ENCODE measurements at regions not wholly inside any gene's neighbourhood (a gene's known extent, or its start where the extent isn't known, plus 50 kb on each side); places are given as distances from the start of the nearest gene placed in this dataset.

DNA sequence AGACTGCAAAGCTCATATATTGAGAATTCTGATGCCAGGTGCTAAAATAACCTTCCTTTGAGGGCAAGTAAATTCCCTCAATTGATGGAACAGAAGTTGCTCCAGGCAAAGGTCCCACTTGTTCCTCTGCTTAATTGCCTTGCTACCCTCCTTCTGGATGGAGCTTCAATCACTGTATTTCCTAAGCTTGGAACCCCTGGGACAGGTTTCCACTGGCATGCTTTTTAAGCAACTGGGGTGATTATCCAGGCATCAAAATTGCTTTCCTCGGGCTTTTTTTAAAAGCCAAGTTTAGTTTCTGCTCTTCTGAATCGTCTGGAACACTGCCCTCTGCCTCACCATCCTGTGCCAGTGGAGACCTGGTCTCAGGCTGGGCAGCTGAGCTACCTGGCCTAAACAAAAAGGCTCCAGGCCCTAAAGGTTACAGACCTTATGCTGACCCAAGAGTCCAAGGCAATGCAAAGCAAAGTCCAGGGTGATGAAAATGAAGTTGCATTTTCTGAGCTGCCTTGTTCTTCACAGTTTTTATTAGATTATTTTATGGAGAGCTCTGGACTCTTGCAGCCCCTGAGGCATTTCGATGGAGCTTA lies 167.9 kb upstream of the CD180 start:
- no peak for TF ChIP-seq CTCF (IDR thresholded peaks at IDR 0.05; ENCODE audit: insufficient read depth, low read depth, low read length, missing control alignments)
- DNase-seq (ENCODE audit: low read depth): no peak
- no peak overlapping the region for H3K4me3 ChIP-seq (ENCODE audit: low read length)

- no peak overlapping the region for H3K4me3 ChIP-seq (ENCODE audit: low read length)
- TF ChIP-seq CTCF (IDR thresholded peaks at IDR 0.05; ENCODE audit: insufficient read depth, low read depth, low read length, missing control alignments): no peak
- DNase-seq (ENCODE audit: low read depth): no peak
Observed at GRCh38 chr5:67363963-67364362, 167.4 kb upstream of the CD180 start.

- DNase-seq (ENCODE audit: low read depth): no peak
- no peak for TF ChIP-seq CTCF (IDR thresholded peaks at IDR 0.05; ENCODE audit: insufficient read depth, low read depth, low read length, missing control alignments)
- H3K4me3 ChIP-seq (ENCODE audit: low read length): no peak overlapping the region
Observed at GRCh38 chr5:67363180-67363709, 166.6 kb upstream of the CD180 start.

DNA sequence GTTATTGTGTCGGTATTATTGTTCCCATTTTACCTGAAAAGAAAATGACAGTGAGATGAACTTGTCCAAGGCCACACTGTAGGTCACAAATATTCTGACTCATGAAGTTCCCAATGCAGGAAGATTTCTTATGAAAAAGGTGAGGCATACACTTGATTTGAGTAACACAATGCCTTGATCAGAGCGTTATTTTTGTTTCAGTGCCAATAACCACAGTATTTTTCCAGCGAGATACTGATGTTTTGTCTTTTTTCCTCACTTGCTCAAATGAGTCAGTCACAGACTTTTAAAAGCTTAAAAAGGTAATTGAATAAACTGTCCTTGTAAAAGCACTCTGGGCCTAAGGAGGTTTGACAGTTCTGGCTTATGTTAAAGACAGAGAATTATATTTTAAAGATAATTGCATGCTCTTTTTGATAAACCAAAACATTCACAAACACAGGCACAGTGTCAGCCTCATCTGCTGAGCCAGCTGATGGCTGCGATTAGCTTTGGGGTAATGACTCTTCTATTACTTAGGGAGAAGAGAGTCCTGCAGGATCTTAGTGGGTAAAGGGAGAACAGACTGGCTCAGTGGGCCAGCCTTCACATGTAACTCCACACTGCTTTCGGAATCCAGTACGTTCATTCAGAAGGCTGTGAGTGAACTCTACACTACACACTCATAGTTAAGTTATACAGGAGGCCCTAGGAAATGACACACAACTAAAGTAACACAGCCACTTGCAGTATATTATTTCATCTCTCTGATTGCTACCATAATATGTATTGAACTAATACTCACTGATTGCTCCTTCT lies 165.5 kb upstream of the CD180 start:
- no peak overlapping the region for H3K4me3 ChIP-seq (ENCODE audit: low read length)
- DNase-seq (ENCODE audit: low read depth): peak; percentile 14
- no peak for TF ChIP-seq CTCF (IDR thresholded peaks at IDR 0.05; ENCODE audit: insufficient read depth, low read depth, low read length, missing control alignments)

- no peak for DNase-seq (ENCODE audit: low read depth)
- H3K4me3 ChIP-seq (ENCODE audit: low read length): no peak overlapping the region
- no peak for TF ChIP-seq CTCF (IDR thresholded peaks at IDR 0.05; ENCODE audit: insufficient read depth, low read depth, low read length, missing control alignments)
Observed at GRCh38 chr5:67360047-67360446, 163.4 kb upstream of the CD180 start.

- H3K4me3 ChIP-seq (ENCODE audit: low read length): no peak overlapping the region
- DNase-seq (ENCODE audit: low read depth): no peak
- TF ChIP-seq CTCF (IDR thresholded peaks at IDR 0.05; ENCODE audit: insufficient read depth, low read depth, low read length, missing control alignments): no peak
Observed at GRCh38 chr5:67358186-67358585, 161.6 kb upstream of the CD180 start.
